DOHH2 (cell line): ENCODE measurements at regions not wholly inside any gene's neighbourhood (a gene's known extent, or its start where the extent isn't known, plus 50 kb on each side); places are given as distances from the start of the nearest gene placed in this dataset.

Experiments
- H3F3A ChIP-seq: fragments of 200-600 bp; sonication (generic), shearing (Covaris generic); 2 replicates; pipeline ENCODE4 v1.6.0; 2016; ENCODE audit warnings: antibody characterized with exemption, mild to moderate bottlenecking; ENCODE audit not compliant: control insufficient read depth, insufficient read depth
- H3K27ac ChIP-seq: fragments of 200-600 bp; sonication (generic); 2 replicates; pipeline ENCODE4 v1.5.1; 2014; ENCODE audit warnings: low read depth, mild to moderate bottlenecking, low read length, moderate library complexity
- H3K27me3 ChIP-seq: fragments of 200-600 bp; sonication (generic); 2 replicates; pipeline ENCODE4 v1.6.1; 2014; ENCODE audit warnings: mild to moderate bottlenecking, low read length, mixed read lengths; ENCODE audit not compliant: control insufficient read depth
- H3K36me3 ChIP-seq: fragments of 200-600 bp; sonication (generic); 2 replicates; pipeline ENCODE4 v1.6.1; 2014; ENCODE audit warnings: mild to moderate bottlenecking, low read length, moderate library complexity, mixed read lengths; ENCODE audit not compliant: control insufficient read depth
- H3K4me1 ChIP-seq: fragments of 200-600 bp; sonication (generic); 2 replicates; pipeline ENCODE4 v1.6.1; 2014; ENCODE audit warnings: mild to moderate bottlenecking, low read length, mixed read lengths; ENCODE audit not compliant: control insufficient read depth
- H3K4me2 ChIP-seq: fragments of 200-600 bp; sonication (generic); 2 replicates; pipeline ENCODE4 v1.6.0; 2014; ENCODE audit warnings: mild to moderate bottlenecking, low read length, moderate library complexity
- H3K4me3 ChIP-seq: fragments of 200-600 bp; sonication (generic); 2 replicates; pipeline ENCODE4 v1.5.1; 2014; ENCODE audit warnings: mild to moderate bottlenecking, low read length, mixed read lengths
- H3K79me2 ChIP-seq: fragments of 200-600 bp; sonication (generic); 2 replicates; pipeline ENCODE4 v1.6.1; 2014; ENCODE audit warnings: mild to moderate bottlenecking, low read length, mixed read lengths; ENCODE audit not compliant: control insufficient read depth
- H3K9me2 ChIP-seq: fragments of 200-600 bp; sonication (generic); replicated peaks from 2 replicates; pipeline ENCODE4 v1.6.1; 2014; ENCODE audit warnings: mild to moderate bottlenecking, low read length, mixed read lengths; ENCODE audit not compliant: control insufficient read depth
- H3K9me3 ChIP-seq: fragments of 200-600 bp; sonication (generic); 2 replicates; pipeline ENCODE4 v1.6.1; 2014; ENCODE audit warnings: antibody characterized with exemption, low read length, mixed read lengths; ENCODE audit not compliant: control insufficient read depth, insufficient read depth
- H4K20me1 ChIP-seq: fragments of 200-600 bp; sonication (generic); 2 replicates; pipeline ENCODE4 v1.6.0; 2014; ENCODE audit warnings: low read depth, mild to moderate bottlenecking, antibody characterized with exemption, low read length, moderate library complexity; ENCODE audit not compliant: control insufficient read depth, insufficient read depth
- CTCF ChIP-seq: fragments of 200-600 bp; sonication (generic); IDR thresholded peaks from one replicate; pipeline ENCODE4 v1.5.1; 2014; ENCODE audit warnings: antibody characterized with exemption, mild to moderate bottlenecking, low read depth, low read length; ENCODE audit not compliant: poor library complexity, severe bottlenecking
- EZH2phosphoT487 ChIP-seq: fragments of 200-600 bp; sonication (generic); IDR thresholded peaks from 2 replicates; pipeline ENCODE4 v1.6.1; 2017; ENCODE audit warnings: borderline replicate concordance, mild to moderate bottlenecking, antibody characterized with exemption, low read length, moderate library complexity, mixed read lengths

- no peaks in the 10 kb centered on the region for H3K9me2 ChIP-seq
- H3K27ac ChIP-seq = no peak overlapping the region
- H3K4me2 ChIP-seq = no peak overlapping the region
- no peaks in the 10 kb centered on the region for H3K36me3 ChIP-seq
- no peaks in the 10 kb centered on the region for H4K20me1 ChIP-seq
- H3K4me3 ChIP-seq = no peak overlapping the region
- no peak for TF ChIP-seq CTCF
- TF ChIP-seq EZH2phosphoT487 = no peak
- no peaks in the 10 kb centered on the region for H3K27me3 ChIP-seq
- H3F3A ChIP-seq = no peaks in the 10 kb centered on the region
- H3K9me3 ChIP-seq = no peaks in the 10 kb centered on the region
- H3K4me1 ChIP-seq = no peaks in the 10 kb centered on the region
- H3K79me2 ChIP-seq = no peaks in the 10 kb centered on the region
These were observed 1236.5 kb upstream of the TENM3 start for GRCh38 chr4:181006499-181007260.

GRCh38 chr4:181007751-181008150, 1235.5 kb upstream of the TENM3 start:
- Histone ChIP-seq H4K20me1 (no peaks in the 10 kb centered on the region), H3K4me1 (no peaks in the 10 kb centered on the region), H3K27me3 (no peaks in the 10 kb centered on the region), H3K9me3 (no peaks in the 10 kb centered on the region), H3K9me2 (no peaks in the 10 kb centered on the region), H3K4me3 (no peak overlapping the region), H3K36me3 (no peaks in the 10 kb centered on the region), H3K4me2 (no peak overlapping the region), H3F3A (no peaks in the 10 kb centered on the region), H3K27ac (no peak overlapping the region), H3K79me2 (no peaks in the 10 kb centered on the region)
- no peak for TF ChIP-seq EZH2phosphoT487
- TF ChIP-seq CTCF = no peak

- TF ChIP-seq EZH2phosphoT487 (no peak), CTCF (no peak)
- no peaks in the 10 kb centered on the region for H3K27me3 ChIP-seq
- H3K36me3 ChIP-seq = no peaks in the 10 kb centered on the region
- no peaks in the 10 kb centered on the region for H3K9me3 ChIP-seq
- H3K9me2 ChIP-seq = no peaks in the 10 kb centered on the region
- no peaks in the 10 kb centered on the region for H4K20me1 ChIP-seq
- no peak overlapping the region for H3K4me3 ChIP-seq
- no peaks in the 10 kb centered on the region for H3K79me2 ChIP-seq
- H3F3A ChIP-seq = no peaks in the 10 kb centered on the region
- no peaks in the 10 kb centered on the region for H3K4me1 ChIP-seq
- no peak overlapping the region for H3K4me2 ChIP-seq
- H3K27ac ChIP-seq = no peak overlapping the region
These were observed 1235.0 kb upstream of the TENM3 start for GRCh38 chr4:181008164-181008563.
